Activated B cell treated with CpG ODN at 0.5 μM for 24 hours (primary cell): ENCODE measurements at regions not wholly inside any gene's neighbourhood (a gene's known extent, or its start where the extent isn't known, plus 50 kb on each side); places are given as distances from the start of the nearest gene placed in this dataset.
"Not testable (repeated sequence)": the region's sequence is repeated elsewhere in the genome, so short reads cannot be mapped to it uniquely, and the experiment has no call there.

Experiments used
- ATAC-seq: fragments of 200-7000 bp; cut with Tn5 transposase; one replicate; pipeline ENCODE4 v1.10.0; 2021; ENCODE audit warnings: low read depth, mild to moderate bottlenecking, moderate library complexity
- CTCF ChIA-PET: fragments of 350-600 bp; sonication (Branson Sonifier 250); formaldehyde crosslinking; loops from one replicate; lab custom pipeline; 2021; ENCODE audit warnings: antibody characterized with exemption; lab: Charles Lee
- POLR2A ChIA-PET: fragments of 350-600 bp; sonication (Branson Sonifier 250); formaldehyde crosslinking; loops from one replicate; lab custom pipeline; 2021; ENCODE audit warnings: antibody characterized with exemption; lab: Charles Lee
- DNase-seq: peaks from one replicate; pipeline ENCODE4 v3.0.0; 2022
- H3K27ac Mint-ChIP-seq: one replicate; pipeline ENCODE4 v1.8.0; 2020; ENCODE audit warnings: mixed read lengths
- H3K27me3 Mint-ChIP-seq: one replicate; pipeline ENCODE4 v1.8.0; 2021; ENCODE audit warnings: mixed read lengths
- H3K36me3 Mint-ChIP-seq: one replicate; pipeline ENCODE4 v1.8.0; 2021; ENCODE audit warnings: low read depth, mixed read lengths
- H3K4me1 Mint-ChIP-seq: one replicate; pipeline ENCODE4 v1.8.0; 2021; ENCODE audit warnings: mixed read lengths
- H3K4me3 Mint-ChIP-seq: one replicate; pipeline ENCODE4 v1.8.0; 2020; ENCODE audit warnings: mild to moderate bottlenecking, mixed read lengths
- H3K9me3 Mint-ChIP-seq: one replicate; pipeline ENCODE4 v1.8.0; 2020; ENCODE audit warnings: mixed read lengths
- CTCF ChIP-seq: fragments of 200-600 bp; IDR thresholded peaks from one replicate; pipeline ENCODE4 v1.8.0; 2022; ENCODE audit warnings: antibody characterized with exemption, mild to moderate bottlenecking
- intact Hi-C: fragments of 100-400 bp; cut with micrococcal nuclease; formaldehyde crosslinking; loops from one replicate; pipeline ENCODE4 v1.15.1; 2024

GRCh38 chr1:48068206-48068605, 71.0 kb upstream of the TRABD2B start:
- Mint-ChIP-seq H3K9me3 (no peaks in the 10 kb centered on the region), H3K27ac (no peak overlapping the region), H3K4me1 (no peaks in the 10 kb centered on the region), H3K27me3 (peaks cover 6% of the 10 kb centered on the region), H3K36me3 (no peaks in the 10 kb centered on the region), H3K4me3 (no peak overlapping the region)
- ChIA-PET POLR2A (no interaction called here), CTCF (no interaction called here)
- DNase-seq (no peak), ATAC-seq (no peak)
- intact Hi-C loops: no loop called here
- no peak for TF ChIP-seq CTCF

- Mint-ChIP-seq H3K27ac (no peak overlapping the region), H3K9me3 (no peaks in the 10 kb centered on the region), H3K4me1 (peaks cover under 1% of the 10 kb centered on the region), H3K27me3 (peaks cover 2% of the 10 kb centered on the region), H3K4me3 (no peak overlapping the region), H3K36me3 (no peaks in the 10 kb centered on the region)
- POLR2A ChIA-PET: no interaction called here
- CTCF ChIA-PET: no interaction called here
- intact Hi-C loops: no loop called here
- ATAC-seq (no peak), DNase-seq (no peak)
- no peak for TF ChIP-seq CTCF
Observed at GRCh38 chr1:48066936-48067335, 69.8 kb upstream of the TRABD2B start.

- DNase-seq, CTCF ChIA-PET, intact Hi-C loops, ATAC-seq, POLR2A ChIA-PET, H3K27ac Mint-ChIP-seq, H3K4me3 Mint-ChIP-seq, H3K36me3 Mint-ChIP-seq, H3K4me1 Mint-ChIP-seq, H3K9me3 Mint-ChIP-seq, H3K27me3 Mint-ChIP-seq: not testable (repeated sequence)
Observed at GRCh38 chr1:48064693-48065092, 67.5 kb upstream of the TRABD2B start.

GRCh38 chr1:48062353-48062752, 65.2 kb upstream of the TRABD2B start:
- ATAC-seq: no peak
- no peak overlapping the region for H3K27ac Mint-ChIP-seq
- H3K4me1 Mint-ChIP-seq: peaks cover 4% of the 10 kb centered on the region
- H3K27me3 Mint-ChIP-seq: peaks cover 2% of the 10 kb centered on the region
- DNase-seq: no peak
- no peaks in the 10 kb centered on the region for H3K36me3 Mint-ChIP-seq
- intact Hi-C loops: no loop called here
- no peaks in the 10 kb centered on the region for H3K9me3 Mint-ChIP-seq
- no peak for TF ChIP-seq CTCF
- ChIA-PET POLR2A (no interaction called here), CTCF (interaction anchor here (1.4 kb wide), 1 partner anchor 19 kb away, joined by 4 read pairs; no protein-coding TSS in a partner anchor)
- no peak overlapping the region for H3K4me3 Mint-ChIP-seq

- peaks cover 4% of the 10 kb centered on the region for H3K4me1 Mint-ChIP-seq
- no peak for TF ChIP-seq CTCF
- ATAC-seq: no peak
- CTCF ChIA-PET: interaction anchor here (1.4 kb wide), 1 partner anchor 20 kb away, joined by 4 read pairs; no protein-coding TSS in a partner anchor
- POLR2A ChIA-PET: no interaction called here
- peaks cover under 1% of the 10 kb centered on the region for H3K27me3 Mint-ChIP-seq
- DNase-seq: no peak
- no peak overlapping the region for H3K27ac Mint-ChIP-seq
- H3K36me3 Mint-ChIP-seq: no peaks in the 10 kb centered on the region
- no peak overlapping the region for H3K4me3 Mint-ChIP-seq
- H3K9me3 Mint-ChIP-seq: no peaks in the 10 kb centered on the region
- intact Hi-C loops: no loop called here
Observed at GRCh38 chr1:48061162-48062136, 64.3 kb upstream of the TRABD2B start.
